ENCODE measurements at regions not wholly inside any gene's neighbourhood (a gene's known extent, or its start where the extent isn't known, plus 50 kb on each side); places are given as distances from the start of the nearest gene placed in this dataset.
A peak's percentile ranks its signal among the peaks of the same experiment; 100 is the strongest.

GRCh38 chr3:150286390-150287147 lies 121.5 kb upstream of the TSC22D2 start:
- no peak for TF ChIP-seq POLR2A (IDR thresholded peaks at IDR 0.05)
- TF ChIP-seq, protein P1, sequence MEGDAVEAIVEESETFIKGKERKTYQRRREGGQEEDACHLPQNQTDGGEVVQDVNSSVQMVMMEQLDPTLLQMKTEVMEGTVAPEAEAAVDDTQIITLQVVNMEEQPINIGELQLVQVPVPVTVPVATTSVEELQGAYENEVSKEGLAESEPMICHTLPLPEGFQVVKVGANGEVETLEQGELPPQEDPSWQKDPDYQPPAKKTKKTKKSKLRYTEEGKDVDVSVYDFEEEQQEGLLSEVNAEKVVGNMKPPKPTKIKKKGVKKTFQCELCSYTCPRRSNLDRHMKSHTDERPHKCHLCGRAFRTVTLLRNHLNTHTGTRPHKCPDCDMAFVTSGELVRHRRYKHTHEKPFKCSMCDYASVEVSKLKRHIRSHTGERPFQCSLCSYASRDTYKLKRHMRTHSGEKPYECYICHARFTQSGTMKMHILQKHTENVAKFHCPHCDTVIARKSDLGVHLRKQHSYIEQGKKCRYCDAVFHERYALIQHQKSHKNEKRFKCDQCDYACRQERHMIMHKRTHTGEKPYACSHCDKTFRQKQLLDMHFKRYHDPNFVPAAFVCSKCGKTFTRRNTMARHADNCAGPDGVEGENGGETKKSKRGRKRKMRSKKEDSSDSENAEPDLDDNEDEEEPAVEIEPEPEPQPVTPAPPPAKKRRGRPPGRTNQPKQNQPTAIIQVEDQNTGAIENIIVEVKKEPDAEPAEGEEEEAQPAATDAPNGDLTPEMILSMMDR (IDR thresholded peaks at IDR 0.05) = peak in 2 of 3 experiments; percentile 24 to 33
